ENCODE measurements at regions not wholly inside any gene's neighbourhood (a gene's known extent, or its start where the extent isn't known, plus 50 kb on each side); places are given as distances from the start of the nearest gene placed in this dataset.

- Histone ChIP-seq H3K9me3 (ENCODE audit: low read length) (no peaks in the 10 kb centered on the region), H3K36me3 (ENCODE audit: insufficient read depth, low read length) (no peaks in the 10 kb centered on the region), H2AFZ (ENCODE audit: low read depth, low read length) (no peak overlapping the region), H3K27me3 (ENCODE audit: insufficient read depth, low read depth, low read length) (no peaks in the 10 kb centered on the region), H4K20me1 (ENCODE audit: insufficient read depth) (no peaks in the 10 kb centered on the region), H3K27ac (ENCODE audit: low read length) (no peak overlapping the region), H3K4me2 (ENCODE audit: low read length) (no peak overlapping the region), H3F3A (ENCODE audit: insufficient read depth, low read length, poor library complexity, severe bottlenecking) (no peaks in the 10 kb centered on the region), H3K9ac (ENCODE audit: low read length) (no peak overlapping the region), H3K79me2 (replicated peaks; ENCODE audit: insufficient read depth, low read length) (no peaks in the 10 kb centered on the region), H3K9me2 (ENCODE audit: insufficient read depth, low read length) (no peaks in the 10 kb centered on the region), H3K4me3 (ENCODE audit: low read length) (no peak overlapping the region)
- TF ChIP-seq EP300 (conservative IDR thresholded peaks at IDR 0.05; ENCODE audit: poor library complexity, severe bottlenecking): no peak
- TF ChIP-seq SMC3 (conservative IDR thresholded peaks at IDR 0.05; ENCODE audit: poor library complexity): no peak
- no peak for TF ChIP-seq RAD21 (conservative IDR thresholded peaks at IDR 0.05)
- TF ChIP-seq MXI1 (conservative IDR thresholded peaks at IDR 0.05; ENCODE audit: poor library complexity, severe bottlenecking): no peak
- no peak for TF ChIP-seq TAF1 (IDR thresholded peaks at IDR 0.05; ENCODE audit: low read depth)
- TF ChIP-seq CTCF (IDR thresholded peaks at IDR 0.05; ENCODE audit: poor library complexity, severe bottlenecking): no peak
- no peak for TF ChIP-seq REST (IDR thresholded peaks at IDR 0.05; ENCODE audit: borderline replicate concordance)
- TF ChIP-seq POLR2AphosphoS5 (IDR thresholded peaks at IDR 0.05): no peak
- TF ChIP-seq EZH2 (IDR thresholded peaks at IDR 0.05; ENCODE audit: borderline replicate concordance, insufficient read depth, low read length, poor library complexity, severe bottlenecking): no peak
These were observed 660.8 kb upstream of the SGO1 start for GRCh38 chr3:20846832-20847231.

- H3K27ac ChIP-seq (ENCODE audit: low read length): no peak overlapping the region
- H3K4me2 ChIP-seq (ENCODE audit: low read length): no peak overlapping the region
- no peak for TF ChIP-seq POLR2AphosphoS5 (IDR thresholded peaks at IDR 0.05)
- TF ChIP-seq EP300 (conservative IDR thresholded peaks at IDR 0.05; ENCODE audit: poor library complexity, severe bottlenecking): no peak
- TF ChIP-seq MXI1 (conservative IDR thresholded peaks at IDR 0.05; ENCODE audit: poor library complexity, severe bottlenecking): no peak
- no peak for TF ChIP-seq RAD21 (conservative IDR thresholded peaks at IDR 0.05)
- TF ChIP-seq SMC3 (conservative IDR thresholded peaks at IDR 0.05; ENCODE audit: poor library complexity): no peak
- no peak for TF ChIP-seq EZH2 (IDR thresholded peaks at IDR 0.05; ENCODE audit: borderline replicate concordance, insufficient read depth, low read length, poor library complexity, severe bottlenecking)
- TF ChIP-seq CTCF (IDR thresholded peaks at IDR 0.05; ENCODE audit: poor library complexity, severe bottlenecking): no peak
- H2AFZ ChIP-seq (ENCODE audit: low read depth, low read length): no peak overlapping the region
- no peak overlapping the region for H3K4me3 ChIP-seq (ENCODE audit: low read length)
- no peaks in the 10 kb centered on the region for H3F3A ChIP-seq (ENCODE audit: insufficient read depth, low read length, poor library complexity, severe bottlenecking)
- no peaks in the 10 kb centered on the region for H3K9me2 ChIP-seq (ENCODE audit: insufficient read depth, low read length)
- no peaks in the 10 kb centered on the region for H4K20me1 ChIP-seq (ENCODE audit: insufficient read depth)
- no peaks in the 10 kb centered on the region for H3K79me2 ChIP-seq (replicated peaks; ENCODE audit: insufficient read depth, low read length)
- no peaks in the 10 kb centered on the region for H3K36me3 ChIP-seq (ENCODE audit: insufficient read depth, low read length)
- no peaks in the 10 kb centered on the region for H3K27me3 ChIP-seq (ENCODE audit: insufficient read depth, low read depth, low read length)
- no peak overlapping the region for H3K9ac ChIP-seq (ENCODE audit: low read length)
- no peaks in the 10 kb centered on the region for H3K9me3 ChIP-seq (ENCODE audit: low read length)
These were observed 660.1 kb upstream of the SGO1 start for GRCh38 chr3:20846066-20846465.

All from neural cell (in vitro differentiated cells).